GM21381 (cell line): ENCODE measurements at regions not wholly inside any gene's neighbourhood (a gene's known extent, or its start where the extent isn't known, plus 50 kb on each side); places are given as distances from the start of the nearest gene placed in this dataset.
"Not testable (repeated sequence)": the region's sequence is repeated elsewhere in the genome, so short reads cannot be mapped to it uniquely, and the experiment has no call there.

ENCODE experiments used
- ATAC-seq: cut with Tn5 transposase; IDR thresholded peaks from one replicate; pipeline ENCODE4 v1.9.1; 2021; ENCODE audit warnings: mild to moderate bottlenecking, moderate library complexity; ENCODE audit not compliant: unreplicated experiment

DNA sequence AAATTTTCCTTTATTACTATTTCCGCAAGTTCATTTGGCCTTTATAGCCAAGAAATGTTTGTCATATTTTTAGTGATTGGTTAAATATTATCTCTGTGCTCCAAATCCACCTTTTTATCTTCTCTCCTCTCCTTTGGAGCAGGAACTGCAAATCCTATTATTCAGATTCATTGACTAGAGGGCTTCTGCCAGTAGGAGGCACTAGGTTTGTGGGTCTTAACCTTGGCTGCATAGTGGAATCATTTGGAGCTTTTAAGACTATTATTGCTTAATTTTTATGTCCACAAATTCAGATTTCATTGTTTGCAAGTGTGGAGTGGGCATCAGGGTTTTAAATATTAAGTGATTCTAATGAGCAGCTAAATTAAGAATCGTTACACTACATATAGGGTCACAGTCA, 75.3 kb upstream of the SYT10 start:
- no peak for ATAC-seq

DNA sequence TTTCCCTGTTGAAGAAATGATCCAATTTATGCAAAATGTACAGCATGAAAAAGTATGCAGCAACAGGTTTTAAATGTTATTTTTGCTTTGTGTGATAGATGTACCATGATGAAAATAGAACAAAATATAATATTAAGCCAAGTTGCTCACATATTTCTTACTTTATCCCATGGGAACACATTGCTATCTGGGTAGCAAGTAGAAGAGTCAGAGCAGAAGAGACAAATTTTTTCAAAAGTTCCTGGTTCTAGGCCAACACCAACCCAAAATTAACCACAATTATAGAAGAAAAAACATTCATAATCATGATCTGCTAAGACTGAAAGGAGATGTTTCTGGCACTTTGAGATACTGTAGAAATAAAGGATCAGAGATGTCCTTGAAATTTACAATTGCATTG, 79.9 kb upstream of the SYT10 start:
- ATAC-seq: no peak

DNA sequence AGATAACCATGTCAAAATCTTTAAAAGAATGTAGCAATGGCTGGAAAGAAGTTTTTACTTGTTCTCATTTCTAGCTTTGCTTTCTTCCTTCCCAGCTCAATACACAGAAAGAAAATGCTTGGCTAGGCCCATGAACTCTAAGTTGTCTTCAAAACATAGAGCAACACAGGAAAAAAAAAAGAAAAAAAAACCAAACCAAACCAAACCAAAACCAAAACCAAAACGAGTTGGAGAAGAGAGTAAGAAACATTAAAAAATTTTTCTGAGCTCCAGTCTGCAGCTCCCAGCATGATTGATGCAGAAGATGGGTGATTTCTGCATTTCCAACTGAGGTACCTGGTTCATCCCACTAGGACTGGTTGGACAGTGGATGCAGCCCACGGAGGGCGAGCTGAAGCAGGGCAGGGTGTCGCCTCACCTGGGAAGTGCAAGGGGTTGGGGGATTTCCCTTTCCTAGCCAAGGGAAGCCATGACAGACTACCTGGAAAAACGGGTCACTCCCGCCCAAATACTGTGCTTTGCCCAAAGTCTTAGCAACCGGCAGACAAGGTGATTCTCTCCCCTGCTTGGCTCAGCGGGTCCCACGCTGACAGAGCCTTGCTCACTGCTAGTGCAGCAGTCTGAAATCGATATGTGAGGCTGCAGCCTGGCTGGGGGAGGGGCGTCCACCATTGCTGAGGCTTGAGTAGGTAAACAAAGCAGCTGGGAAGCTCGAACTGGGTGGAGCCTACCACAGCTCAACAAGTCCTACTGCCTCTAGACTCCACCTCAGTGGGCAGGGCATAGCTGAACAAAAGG, 81.1 kb upstream of the SYT10 start:
- not testable (repeated sequence) for ATAC-seq

DNA sequence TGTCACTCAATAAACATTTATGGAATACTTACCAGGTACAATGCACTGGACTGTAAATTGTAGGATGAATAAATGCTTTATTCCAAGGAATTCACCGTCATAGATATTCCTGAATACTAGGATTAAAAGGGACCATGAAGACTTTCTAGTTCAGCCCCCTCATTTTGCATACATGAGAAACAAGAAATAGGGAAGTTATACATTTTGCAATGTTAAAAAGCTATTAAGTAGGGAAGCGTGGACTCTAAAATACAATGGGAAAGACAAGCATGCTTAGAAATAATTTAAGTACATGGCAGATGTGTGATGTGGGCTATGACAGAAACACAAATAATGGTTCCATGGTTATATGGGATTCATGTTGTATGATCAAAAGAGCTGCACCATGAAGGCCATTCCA, 89.4 kb upstream of the SYT10 start:
- ATAC-seq: no peak

DNA sequence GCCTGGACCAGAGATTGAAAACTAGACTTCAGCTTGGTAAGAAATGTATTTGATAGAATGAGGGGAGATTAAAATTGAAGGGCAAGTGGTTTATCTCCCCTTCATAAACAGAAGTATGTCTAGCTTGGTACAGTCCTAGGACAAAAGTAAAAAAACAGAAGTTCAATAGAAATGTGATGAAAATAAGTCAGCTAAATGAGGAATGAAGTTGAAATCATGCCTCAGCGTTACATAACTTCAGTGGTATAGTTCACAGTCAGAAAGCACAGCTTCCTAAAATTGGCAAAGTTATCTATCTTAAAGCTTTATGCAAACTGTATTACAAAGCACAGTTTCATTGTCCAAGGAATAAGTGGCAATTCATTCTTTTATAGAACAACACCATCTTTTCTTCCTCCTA, 90.2 kb upstream of the SYT10 start:
- ATAC-seq: no peak

DNA sequence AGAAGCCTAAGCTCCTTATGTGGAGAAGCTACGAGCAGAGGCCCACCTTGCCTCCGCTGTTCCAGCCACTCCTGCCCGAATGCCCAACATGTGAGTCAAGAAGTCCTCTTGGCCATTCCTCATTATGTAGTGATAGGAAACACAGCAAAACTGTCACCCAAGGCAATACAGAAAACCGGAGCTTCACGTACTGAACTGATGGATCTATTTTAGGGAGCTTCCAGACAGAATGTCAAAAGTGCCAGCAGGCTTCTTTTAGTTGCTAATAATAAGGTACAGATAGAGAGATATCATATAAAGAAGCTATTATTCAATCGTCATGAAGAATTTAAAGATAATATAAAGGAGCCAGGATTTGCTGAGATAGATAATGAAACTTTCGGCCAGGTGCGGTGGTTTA, 91.6 kb upstream of the SYT10 start:
- ATAC-seq: no peak

DNA sequence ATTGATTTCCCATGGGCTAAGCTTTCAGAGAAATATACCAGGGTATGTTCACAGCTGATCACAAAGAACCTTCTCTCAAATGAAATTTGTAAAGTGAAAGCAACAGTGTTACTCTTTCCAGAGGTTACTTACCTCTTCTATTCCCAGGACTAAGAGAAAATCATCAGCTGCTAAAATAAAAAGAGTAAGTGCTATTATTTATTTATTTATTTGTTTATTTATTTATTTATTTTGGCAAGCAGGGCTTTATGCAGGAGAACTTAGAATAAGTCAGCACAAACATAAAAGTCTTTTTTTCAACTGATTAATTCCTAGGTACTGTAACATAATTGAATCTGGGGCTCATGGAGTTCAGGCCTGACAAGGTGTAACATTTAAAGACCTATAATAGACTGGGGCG, 93.9 kb upstream of the SYT10 start:
- no peak for ATAC-seq

DNA sequence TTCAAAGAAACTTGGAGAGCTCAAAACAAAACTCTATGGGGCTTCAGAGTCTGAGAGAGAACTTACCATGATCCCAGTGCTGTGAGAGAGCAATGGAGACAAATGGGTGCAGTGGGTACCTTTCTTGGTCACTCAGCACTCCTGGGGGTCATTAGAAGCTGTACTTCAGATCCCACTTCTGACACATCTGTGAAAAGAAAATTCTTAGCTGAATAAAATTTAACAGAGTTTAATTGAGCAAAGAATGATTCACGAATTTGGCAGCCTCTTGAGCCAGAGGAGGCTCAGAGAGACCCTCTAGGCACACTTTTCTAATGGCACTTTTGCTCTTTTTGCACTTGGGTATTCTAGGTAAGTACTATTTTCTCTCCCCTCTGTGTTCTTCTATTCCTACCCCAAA, 96.8 kb upstream of the SYT10 start:
- ATAC-seq: no peak

DNA sequence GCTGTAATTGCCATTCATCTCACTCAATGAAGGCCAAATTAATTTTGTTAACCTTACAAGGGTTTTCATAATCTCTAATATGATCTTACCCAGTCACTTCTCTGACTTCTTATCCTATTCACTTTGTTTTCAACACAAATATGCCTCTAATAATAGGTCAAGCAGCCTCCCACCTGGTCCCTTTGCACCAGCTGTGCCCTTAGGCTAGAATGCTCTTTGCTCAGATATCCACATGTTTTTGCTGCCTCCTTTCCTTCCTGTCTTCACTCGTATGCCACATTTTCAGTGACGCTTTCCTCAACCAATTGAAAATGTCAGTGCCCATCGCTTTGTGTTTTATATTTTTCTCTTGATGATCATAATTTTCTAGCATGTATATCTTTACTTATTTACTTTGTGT, 106.4 kb upstream of the SYT10 start:
- no peak for ATAC-seq

DNA sequence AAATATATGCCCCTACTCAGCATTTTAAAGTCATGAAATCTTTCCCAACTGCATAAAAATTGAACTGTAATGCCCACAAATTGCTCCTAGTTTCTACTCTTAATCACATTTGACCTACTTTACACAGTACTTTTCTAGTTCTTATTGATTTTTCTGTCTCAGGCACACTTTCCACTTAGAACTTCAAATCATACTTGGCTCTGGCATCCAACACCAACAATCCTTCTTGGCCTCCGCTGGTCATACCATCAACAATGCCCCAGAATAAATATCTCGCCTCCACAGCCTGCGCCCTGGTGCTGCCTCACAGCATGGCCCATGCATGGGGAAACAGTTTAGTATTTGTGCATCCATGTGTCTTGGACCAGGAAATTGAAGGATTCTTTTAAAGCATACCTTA, 107.5 kb upstream of the SYT10 start:
- ATAC-seq: no peak

DNA sequence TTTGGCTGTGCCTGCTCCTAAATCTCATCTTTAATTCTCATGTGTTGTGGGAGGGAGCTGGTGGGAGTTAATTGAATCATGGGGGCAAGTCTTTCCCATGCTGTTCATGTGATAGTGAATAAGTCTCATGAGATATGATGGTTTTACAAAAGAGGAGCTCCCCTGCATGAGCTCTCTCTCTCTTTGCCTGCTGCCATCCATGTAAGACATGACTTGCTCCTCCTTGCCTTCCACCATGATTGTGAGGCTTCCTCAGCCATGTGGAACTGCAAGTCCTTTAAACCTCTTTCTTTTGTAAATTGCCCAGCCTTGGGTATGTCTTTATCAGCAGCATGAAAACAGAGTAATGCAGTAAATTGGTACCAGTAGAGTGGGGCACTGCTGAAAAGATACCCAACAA, 110.6 kb upstream of the SYT10 start:
- ATAC-seq: not testable (repeated sequence)

DNA sequence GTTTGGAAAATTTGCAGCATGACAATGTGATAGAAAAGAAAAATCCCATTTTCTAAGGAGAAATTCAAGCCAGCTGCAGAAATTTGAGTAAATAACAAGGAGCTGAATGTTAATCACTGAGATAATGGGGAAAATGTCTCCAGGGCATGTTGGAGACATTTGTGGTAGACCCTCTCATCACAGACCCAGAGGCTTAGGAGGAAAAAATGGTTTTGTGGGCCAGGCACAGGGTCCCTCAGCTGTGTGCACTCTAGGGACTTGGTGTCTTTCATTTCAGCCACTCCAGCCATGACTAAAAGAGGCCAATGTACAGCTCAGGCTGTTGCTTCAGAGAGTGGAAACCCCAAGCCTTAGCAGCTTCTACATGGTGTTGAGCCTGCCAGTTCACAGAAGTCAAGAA, 111.4 kb upstream of the SYT10 start:
- ATAC-seq: no peak

DNA sequence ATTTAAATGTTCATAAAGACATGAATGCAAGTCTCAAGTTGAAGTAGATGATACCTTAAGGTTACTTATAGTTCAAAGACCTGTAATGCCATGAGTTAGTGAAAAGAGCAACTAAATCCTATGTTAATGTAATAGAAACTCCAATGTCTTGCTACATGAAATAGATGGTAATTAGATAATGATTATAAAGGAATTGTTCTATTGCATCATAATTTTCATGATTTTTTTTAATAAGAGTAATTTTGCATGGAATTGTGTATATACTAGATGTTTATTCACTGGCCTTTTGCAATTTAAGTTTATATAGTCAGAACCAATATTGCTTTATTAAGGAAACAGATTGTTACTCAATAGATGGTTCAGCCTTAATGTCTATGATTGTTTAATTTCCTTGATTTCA, 115.5 kb upstream of the SYT10 start:
- ATAC-seq: no peak

DNA sequence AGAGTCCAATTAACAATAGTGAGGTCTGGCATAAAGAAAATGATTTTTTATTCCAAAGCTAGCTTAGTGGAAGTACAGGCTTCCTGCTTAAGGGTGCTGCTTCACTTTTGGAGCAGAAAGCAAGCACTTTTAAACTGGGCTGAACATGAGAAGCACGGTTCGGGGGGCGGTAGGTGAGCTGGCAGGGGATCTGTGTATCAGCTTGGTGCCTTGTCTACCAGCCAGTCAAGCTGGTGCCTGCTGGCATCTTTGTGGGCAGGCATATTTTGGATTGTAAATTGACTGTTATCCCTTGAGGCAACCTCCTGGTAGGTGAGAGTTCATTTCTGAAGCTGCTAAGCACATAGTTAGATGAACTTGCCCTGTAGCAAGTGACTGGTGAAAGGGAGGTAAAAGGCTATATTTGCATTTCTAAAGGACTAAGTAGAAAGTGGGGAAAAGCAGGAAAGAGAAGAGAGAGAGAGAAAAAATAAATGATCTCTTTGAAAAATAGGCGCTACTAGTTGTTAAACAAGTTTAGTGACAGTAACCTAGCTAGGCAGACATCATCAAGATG, 121.1 kb upstream of the SYT10 start:
- no peak for ATAC-seq

DNA sequence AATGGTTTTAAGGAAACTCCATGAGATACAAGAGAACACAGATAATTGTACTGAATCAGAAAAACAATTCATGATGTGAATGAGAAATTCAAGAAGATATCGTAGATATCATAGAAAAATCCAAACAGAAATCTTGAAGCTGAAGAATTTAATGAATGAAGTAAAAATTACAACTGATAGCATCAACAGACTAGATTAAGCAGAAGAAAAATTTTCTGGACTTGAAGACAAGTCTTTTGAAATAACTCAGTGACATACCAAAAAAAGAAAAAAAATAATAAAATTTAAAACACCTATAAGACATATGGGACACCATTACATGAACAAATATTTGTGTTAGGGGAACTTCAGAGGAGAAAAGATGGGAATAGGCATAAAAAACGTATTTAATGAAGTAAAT, 122.8 kb upstream of the SYT10 start:
- ATAC-seq: no peak

DNA sequence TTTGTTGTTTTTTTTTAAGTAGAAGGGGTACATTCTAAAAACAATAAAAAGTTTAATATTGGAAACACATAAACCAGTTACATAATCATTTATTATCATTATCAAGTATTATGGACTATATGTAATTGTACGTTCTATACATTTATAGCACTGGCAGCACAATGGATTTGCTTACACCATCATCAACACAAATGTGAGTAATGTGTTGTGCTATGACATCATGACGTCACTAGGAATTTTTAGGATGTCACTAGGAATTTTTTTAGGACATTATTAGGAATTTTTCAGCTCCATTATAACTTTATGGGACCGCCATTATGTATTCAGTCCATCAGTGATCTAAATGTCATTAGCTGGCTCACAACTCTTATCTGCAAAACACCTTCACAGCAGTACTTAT, 126.8 kb upstream of the SYT10 start:
- no peak for ATAC-seq

DNA sequence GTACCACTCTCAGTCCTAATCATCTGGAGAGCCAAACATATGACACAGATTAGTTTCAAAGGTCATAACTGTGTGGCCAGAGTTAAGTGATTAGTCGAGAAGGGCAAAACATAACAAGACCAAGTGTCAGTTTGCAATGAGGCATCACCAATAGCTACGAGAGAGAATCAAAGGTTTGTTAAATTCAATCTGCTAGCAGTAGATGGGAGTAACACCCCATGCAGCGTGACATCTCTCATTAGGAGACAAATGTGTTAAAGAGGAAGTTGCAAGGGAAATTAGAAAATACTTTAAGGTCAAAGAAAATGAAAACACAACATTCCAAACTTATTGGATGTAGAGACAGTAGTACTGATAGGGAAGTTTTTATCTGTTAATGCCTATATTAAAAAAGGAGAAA, 135.7 kb upstream of the SYT10 start:
- ATAC-seq: no peak

DNA sequence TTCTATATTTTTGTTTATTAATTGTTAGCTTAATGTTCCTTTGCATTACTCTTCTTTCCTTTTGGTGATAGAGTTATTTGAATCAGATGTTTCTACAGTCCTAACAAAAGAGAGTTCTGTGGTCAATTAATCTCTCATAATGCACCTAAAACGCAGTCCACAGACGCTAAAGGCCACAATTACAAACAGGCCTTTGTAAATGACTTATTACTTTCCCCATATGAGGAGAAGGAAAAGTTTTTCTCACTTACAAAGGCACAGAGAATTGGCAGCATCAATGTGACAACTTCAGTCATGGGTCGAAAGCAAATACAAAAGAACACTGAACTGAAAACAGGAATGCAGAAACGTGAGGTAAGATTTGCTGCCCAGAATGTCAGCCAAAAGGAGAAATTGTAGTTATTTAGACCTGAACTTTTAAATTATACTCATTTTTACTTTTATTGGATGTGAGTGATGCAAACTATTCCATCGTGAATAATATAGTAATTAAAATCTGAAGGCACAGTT, 142.0 kb upstream of the SYT10 start:
- ATAC-seq: no peak

DNA sequence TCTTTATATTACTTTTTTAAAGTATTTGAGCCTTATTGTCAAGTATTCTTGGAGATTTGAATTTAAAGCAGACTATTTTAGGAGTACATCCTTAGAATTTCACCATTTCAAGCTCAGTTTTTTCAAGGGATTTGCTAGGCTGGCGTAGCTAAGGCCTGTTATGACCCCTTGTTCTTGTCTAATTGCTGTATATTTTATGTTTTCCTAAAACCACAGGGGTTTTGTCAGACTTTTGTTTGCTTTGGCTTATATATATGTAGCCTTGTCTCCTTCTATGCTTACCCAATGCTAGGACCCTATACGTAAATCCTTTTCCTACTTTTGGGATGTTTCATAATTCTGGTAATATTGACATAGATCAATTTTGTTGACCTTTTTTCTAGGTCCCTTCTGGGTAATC, 147.0 kb upstream of the SYT10 start:
- no peak for ATAC-seq

DNA sequence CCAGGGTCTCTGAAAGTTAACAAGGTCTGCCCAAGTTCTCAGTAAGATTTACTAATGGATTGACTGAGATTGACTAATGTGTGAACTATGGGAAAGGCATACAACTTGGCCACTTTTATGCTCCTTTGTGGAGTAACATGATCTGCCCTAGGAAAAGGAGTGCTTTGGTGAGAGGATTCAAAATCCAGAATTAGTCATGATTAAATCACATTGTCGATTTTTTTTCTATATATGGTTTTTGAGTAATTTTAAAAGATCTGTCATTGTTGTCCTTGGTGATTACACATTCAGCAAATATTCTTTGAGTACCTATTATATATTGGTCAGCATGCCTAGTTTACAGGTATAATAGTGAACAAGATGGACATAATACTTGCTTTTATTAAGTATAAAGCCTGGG, 147.7 kb upstream of the SYT10 start:
- no peak for ATAC-seq

DNA sequence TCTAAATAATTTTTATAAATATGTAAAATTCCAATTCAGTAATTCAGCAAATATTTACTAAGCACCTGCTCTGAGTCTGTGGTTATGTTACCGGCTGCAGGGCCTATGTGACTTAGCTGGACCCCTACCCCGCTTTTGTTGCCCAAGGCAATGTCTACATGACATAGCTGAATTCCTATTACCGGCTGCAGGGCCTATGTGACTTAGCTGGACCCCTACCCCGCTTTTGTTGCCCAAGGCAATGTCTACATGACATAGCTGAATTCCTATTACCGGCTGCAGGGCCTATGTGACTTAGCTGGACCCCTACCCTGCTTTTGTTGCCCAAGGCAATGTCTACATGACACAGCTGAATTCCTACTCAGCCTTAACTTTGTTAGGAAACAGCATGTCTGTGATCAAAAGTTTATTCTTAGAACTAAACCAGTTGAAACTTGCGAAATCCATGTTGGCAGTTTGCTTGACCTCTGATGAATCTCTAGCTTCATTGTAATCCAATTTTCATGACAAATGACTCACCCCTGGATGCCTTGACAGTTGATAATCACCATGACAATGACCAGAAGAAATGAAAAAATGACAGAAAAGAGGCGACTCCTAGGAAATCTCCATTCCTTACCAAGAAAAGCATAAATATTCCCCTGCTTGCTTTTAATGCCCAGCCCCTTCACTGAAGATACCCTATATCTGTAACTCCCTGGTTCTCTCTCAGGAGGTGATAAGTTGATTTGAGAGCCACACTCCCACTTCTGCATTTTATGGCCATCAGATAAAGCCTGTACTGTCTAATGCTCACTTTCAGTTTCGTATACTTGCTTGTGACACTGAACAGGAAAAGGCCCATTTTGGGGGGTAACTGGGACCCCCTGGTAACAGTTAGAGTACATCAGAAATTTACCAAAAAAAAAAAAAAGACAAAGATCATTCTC, 148.4 kb upstream of the SYT10 start:
- ATAC-seq: peak; percentile 96
